GM21723 (cell line): ENCODE measurements at regions not wholly inside any gene's neighbourhood (a gene's known extent, or its start where the extent isn't known, plus 50 kb on each side); places are given as distances from the start of the nearest gene placed in this dataset.

Experiments
- ATAC-seq: cut with Tn5 transposase; IDR thresholded peaks from one replicate; pipeline ENCODE4 v1.9.1; 2021; ENCODE audit warnings: mild to moderate bottlenecking, moderate library complexity; ENCODE audit not compliant: unreplicated experiment

GRCh38 chr9:109912082-109912582 is 132.1 kb downstream of the PALM2AKAP2 start:
- no peak for ATAC-seq

- ATAC-seq = peak; percentile 53
Observed at GRCh38 chr9:109912726-109913460, 132.9 kb downstream of the PALM2AKAP2 start.

DNA sequence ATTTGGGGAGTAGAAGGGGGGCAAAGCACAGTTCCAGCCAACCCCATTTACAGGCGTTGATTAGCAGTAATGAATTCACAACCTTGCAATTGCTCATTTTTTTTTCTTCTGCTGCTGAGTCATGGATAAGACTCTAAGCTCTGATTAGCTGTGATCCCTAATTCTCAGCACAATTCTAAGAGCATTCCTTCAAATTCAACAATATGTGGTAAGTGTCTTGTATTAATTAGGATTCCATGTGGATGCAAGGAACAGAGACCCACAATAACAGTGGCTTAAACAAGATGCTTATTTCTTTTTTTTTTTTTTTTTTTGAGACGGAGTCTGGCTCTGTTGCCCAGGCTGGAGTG is 133.4 kb downstream of the PALM2AKAP2 start:
- no peak for ATAC-seq

DNA sequence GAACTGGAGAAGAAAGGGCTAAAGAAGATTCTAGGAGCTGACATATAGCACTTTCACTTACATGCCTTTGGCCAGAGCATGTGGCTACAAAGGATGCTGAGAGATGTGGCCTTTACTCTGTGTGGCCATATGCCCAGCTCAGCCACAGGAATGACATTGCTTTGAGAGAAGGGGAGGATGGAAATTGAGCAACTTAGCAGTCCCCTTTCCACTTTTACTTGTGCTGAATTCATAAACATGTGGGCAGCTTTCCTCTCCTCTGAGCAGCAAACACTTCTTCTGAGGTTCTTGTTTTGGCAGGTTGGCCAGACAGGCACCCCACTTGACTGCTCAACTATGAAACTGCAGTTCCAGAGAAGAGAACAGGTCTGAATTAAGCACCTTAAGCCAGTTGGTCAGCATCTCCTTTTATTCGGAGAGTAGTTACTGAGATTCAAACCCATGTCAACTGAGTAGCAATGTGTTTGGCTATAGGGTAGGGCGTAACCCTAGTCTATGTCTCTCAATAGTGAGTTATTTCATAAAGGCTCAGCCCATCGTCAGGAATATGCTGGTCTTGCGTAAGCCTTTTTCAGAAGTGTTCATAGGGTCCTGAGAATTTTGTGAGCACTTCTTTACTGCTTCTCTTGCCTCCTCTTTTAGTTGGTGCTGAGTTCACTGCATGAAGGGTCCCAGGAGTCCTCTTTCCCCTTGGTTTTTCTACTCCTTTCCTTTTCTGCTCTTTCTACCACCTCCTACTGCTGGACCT is 134.5 kb downstream of the PALM2AKAP2 start:
- peak; percentile 42 for ATAC-seq

DNA sequence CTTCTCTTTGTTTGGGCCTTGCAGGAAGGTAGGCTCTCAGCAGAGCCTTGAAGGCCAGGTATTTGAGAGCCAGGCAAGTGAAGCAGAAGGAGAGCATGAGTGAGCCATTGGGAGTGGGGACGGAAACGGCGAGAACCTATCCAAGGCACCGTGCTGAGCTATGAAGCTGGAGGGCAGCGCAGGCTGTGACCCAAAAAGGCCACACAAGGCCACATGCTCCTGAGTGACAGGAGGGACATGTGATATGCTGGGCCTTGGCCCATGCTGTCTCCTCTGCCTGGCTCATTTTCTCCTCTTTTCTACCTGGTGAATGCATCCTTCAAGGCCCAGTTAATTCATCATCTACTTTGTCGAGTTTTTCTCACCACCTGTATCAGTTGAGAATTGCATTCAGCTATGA is 136.3 kb downstream of the PALM2AKAP2 start:
- ATAC-seq = no peak

DNA sequence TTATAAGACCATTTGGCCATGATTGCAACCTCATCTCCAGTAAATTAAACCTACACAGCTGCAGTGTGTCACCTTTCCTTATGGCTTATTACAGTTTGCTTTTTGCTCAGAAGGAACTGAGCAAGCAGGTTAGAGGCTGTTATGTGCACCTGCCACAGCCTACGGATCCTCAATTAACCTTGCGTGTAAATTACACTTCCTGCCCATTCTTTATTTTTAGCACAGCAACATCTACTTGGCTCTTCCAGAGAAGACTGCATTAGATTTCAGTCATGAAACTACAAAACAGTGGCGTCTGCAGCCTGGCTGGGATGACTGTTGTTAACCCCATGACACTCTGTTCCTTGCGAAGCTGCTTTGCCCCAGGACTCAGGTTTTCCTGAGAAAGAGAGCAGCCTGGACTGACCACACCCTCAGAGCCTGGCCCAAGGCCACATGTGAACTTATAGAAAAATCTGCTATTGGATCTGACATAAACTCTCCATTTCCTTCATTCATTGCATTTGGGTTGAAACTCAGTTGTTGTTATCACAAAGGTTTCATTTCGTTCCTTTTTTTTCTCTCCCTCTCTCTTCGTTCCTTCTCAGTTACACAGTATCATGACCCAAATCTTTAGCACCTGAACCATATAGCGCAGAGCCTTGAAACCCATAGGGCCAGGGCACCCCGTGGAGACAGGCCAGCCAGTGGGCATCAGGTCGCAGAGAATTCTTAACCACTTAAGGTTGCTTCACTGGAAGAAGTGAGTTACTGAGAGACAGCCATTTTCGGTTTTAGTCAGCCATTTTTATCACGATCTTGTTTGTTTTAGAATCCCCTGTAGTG is 138.6 kb downstream of the PALM2AKAP2 start:
- ATAC-seq = peak; percentile 69

GRCh38 chr9:109919736-109920408 is 139.9 kb downstream of the PALM2AKAP2 start:
- no peak for ATAC-seq

- no peak for ATAC-seq
Observed at GRCh38 chr9:109922617-109923470, 142.8 kb downstream of the PALM2AKAP2 start.

GRCh38 chr9:109923471-109923760 is 143.4 kb downstream of the PALM2AKAP2 start:
- no peak for ATAC-seq

GRCh38 chr9:109923806-109924205 is 143.8 kb downstream of the PALM2AKAP2 start:
- ATAC-seq = no peak

- no peak for ATAC-seq
Observed at GRCh38 chr9:109925799-109926198, 145.8 kb downstream of the PALM2AKAP2 start.

- ATAC-seq = no peak
Observed at GRCh38 chr9:109926421-109926869, 146.4 kb downstream of the PALM2AKAP2 start.

- no peak for ATAC-seq
Observed at GRCh38 chr9:109931623-109932022, 151.6 kb downstream of the PALM2AKAP2 start.

DNA sequence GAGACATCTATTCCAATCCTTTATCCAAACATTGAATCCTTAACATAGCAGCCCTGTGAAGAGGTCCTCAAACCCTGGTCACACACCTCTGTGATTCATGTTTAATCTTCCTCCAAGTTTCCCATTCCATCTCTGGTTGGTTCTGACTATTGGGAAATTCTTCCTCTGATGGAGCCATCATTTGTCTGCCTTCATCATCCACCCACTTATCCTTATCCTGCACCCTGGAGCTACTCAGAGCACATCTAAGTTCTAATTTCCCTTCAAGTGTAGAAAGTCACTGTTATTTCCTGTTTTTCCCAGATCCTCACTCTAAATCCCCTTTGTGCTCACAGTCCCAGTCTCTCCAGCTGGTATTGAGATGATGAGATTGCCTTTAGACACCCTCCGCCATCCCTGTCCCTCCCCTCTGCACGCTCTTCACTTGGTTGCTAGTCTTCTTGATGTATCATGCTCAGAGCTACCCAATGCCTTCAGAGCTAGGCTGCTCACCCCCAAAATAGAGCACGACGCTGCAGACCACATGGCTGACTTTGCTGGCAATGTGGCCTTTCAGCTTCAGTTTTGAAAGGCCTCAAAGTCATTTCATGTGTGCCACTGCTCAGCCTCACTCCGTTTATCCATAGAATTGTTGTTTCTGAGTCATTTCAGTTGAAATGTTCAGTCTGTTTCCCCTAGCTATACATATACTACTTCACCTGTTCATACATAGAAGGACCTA is 154.3 kb downstream of the PALM2AKAP2 start:
- ATAC-seq = no peak

DNA sequence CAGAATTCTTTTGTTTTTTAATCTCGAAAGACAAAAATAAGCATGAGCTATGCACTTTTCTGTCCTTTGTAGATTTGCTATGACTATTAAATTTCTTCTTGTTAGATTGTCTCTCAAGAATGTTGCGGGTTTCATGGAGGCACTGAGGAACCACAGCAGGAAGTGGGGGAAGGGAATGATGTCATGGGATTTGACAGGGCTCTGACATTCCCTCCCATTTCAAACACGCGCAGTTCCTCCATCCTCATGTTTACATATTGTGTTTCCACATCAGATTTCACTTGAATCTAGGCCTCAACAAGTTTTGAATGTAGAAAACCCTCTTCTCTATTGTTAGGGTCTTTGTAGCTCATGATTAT is 154.8 kb downstream of the PALM2AKAP2 start:
- ATAC-seq = no peak

DNA sequence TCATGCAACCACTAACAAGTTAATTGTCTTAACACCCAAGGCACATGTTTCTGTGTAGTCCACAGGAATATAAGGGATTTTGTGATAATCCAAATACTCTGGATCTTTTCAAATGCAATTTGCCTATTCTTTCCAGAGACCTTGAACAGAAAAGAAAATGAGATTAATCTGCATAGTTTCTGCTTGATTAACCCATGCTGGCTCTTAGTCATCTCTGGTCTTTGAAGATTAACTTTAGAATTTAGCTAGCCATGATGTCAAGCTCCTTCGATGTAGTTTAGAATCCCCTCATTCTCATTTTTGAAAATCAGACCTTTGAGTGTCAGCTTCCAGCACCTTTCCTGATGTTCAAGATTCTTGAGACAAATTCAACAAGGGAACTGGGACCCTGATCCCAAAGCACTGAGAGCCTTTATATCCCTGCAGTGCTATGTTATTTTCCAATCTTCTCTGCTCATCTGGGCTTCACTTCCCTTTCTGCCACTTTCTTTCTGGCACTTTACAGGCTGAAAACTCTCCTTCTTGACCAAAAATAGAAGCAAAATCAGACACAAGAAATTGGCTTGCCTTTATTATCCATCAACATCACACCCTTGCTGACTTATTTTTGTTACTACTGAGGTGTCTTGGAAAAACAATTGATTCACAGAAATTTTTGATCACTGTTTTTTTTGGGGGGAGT is 155.5 kb downstream of the PALM2AKAP2 start:
- peak; percentile 51 for ATAC-seq

GRCh38 chr9:109937861-109938453 is 158.0 kb downstream of the PALM2AKAP2 start:
- ATAC-seq = no peak

GRCh38 chr9:109939698-109940342 is 159.8 kb downstream of the PALM2AKAP2 start:
- ATAC-seq = no peak
